ENCODE measurements at regions not wholly inside any gene's neighbourhood (a gene's known extent, or its start where the extent isn't known, plus 50 kb on each side); places are given as distances from the start of the nearest gene placed in this dataset.

DNA sequence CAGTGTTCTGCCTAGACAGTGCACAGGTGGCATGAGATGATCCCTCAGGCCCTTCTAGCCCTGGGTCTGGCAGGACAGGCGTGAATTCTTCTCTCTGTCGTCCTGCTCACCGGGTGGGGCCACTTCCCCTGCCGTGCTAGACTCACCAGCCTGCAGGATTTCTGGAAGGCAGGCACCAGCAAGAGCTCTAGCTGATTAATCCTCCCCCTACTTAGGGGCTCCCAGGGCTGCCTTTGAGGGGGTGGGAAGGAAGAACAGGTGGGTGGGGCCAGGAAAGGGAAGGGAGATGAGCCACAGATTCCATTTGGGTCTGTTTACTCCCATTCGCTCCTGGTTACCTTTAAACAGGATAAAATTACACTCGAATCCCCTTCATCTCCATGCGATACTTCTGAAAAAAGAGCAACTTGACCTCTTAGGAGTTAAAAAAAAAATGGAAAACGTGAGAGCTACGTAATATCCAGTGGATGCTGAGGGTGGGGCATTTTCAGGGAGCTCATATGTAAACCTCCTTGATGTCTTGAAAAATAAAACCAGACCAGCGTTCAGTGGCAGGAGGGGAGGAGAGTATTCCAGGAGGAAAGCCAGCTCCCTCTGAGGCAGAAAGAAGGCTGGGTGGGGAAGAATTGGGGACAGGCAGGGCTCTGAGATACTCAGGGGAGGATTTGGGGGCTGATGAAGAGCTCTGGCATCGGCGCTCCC, 665.5 kb downstream of the PTPRU start:
- no peak for DNase-seq

DNA sequence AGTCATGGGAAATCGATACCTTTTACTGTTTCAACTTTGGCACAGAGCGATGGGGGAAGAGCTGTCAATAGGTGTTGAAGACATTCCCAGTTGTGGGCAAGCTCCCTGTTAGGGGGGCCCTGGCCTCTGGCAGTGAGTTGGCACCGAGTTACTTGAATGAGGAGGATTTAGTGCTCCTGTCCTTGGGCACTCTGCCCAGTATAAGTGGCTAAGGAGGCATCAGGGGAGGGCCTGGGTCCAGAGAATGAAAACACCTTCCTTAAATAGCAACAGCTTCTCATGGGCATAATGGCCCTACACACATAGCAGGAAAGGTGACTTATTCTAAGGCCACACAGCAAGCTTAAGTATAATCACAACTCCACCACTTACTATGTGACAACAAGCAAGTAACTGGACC, 664.4 kb downstream of the PTPRU start:
- no peak for DNase-seq

DNA sequence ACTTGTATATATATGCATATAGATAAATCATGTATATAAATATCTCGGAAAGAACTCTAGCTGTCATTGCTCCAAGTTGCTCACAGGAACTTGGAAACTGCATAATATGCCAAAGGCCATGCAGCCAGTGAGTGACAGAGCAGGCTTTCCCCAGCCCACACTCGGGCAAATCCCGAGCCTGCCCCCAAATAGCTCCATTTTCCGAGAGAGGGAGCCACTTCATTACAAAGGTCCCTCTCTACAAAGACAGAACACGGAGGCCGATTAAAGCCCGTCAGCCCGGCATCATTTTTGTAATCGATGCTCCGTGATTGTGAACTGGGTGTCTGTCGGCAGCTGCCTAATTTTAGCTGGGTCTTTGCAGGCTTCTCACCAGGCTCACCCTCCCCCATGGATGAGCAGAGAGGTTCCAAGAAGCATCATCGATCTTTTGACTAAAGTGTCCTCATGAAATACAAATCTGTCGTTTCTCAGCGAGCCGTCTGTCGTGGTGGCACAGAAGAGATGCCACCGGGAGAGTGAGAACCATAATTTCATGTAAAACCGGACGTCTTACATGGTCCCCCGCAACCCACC, 663.9 kb downstream of the PTPRU start:
- no peak for DNase-seq

DNA sequence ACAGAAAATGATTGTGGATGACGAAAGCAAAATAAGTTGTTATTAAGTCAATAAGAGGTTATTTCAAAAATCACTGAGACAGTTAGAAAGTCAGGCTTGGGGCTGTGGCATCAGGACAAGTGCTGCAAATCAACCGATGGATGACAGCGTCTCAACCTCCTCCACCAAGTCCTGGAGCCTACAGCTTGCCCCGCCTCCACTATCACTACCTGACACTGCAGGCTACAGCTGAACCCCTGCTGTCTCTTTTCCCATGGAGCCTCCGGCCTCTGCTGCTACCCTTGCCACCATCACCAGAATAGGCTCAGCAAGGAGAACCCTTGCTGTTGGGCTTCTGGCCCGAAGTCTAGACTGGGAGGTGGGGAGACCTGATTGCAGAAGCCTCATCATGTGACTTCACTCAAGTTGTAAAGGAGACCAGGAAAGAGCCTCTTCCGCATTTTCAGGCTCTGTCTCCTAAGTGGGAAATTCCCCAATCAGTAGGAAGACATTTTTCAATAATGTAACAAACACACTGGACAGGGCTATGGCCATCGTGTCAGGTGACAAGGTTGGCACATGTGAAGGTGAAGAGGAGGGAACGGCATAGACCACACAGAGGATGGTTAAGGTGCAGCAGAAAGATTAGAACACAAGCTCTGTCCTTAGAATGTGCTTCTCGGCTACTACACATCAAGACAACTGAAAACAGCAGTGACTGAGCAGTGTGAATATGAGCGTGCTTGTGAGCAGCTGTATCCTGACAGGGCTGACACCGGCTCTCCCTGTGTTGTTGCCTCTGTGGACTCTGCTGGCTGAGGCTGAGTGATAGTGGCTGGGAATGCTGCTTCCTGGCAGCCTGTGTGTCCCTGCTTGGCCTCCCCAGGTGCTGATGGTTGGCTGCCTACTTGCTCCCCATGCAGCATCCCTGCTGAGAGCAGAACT, 660.7 kb downstream of the PTPRU start:
- no peak for DNase-seq

DNA sequence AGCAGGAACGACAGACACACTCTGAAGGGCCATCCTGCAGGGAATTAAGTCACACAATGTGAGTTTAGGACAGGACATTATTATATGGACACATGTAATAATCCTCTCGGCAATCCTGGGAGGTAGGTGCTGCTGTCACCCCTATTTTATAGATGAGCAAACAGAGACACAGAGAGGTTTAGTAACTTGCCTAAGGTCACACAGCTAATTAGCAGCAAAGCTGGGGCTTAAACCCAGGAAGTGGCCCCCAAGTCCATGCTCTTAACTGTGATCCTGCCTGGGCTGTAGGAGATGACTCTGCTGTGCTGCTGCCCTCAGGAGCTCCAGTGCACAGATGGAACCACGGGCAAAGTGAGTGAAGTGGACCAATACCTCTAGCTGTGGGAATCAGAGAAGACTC, 660.0 kb downstream of the PTPRU start:
- DNase-seq = no peak

DNA sequence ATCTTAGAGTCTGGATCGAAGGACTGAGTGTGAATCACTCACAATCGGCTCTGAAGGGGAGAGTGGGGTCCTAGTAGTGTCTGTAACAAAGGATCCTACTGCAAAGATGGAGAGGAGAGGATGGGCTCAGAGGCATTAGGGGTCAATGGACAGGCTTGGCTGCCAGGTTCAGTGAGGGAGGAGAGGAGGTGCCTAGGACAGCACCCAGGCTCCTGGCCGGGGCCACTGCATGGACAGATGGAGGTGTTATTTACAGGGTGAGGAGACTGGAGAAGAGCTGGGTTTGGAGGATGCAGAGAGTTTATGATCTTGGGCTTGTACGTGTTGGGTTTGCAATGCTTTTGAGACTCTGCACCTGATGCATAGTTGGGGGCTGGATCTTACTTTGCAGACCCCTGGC, 658.9 kb downstream of the PTPRU start:
- DNase-seq = no peak

DNA sequence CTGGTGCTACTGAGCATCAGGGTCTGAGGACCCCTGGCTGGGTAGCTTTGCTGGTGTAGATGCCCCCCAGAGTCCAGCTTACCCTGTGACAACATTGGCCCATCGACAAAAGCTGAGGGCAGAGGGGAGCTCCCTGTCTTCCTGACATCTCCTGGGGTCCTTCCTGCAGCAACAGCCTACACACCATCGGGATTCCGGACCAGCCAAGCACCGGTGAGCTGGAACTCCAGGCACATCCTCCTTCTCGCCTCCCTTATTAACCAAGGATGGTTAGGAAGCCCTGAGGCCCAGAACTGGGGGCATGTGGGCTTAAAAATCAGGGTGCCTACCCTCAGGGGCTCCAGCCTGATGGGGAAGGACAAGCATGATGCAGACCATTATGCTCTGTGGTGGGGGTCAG, 658.0 kb downstream of the PTPRU start:
- no peak for DNase-seq

DNA sequence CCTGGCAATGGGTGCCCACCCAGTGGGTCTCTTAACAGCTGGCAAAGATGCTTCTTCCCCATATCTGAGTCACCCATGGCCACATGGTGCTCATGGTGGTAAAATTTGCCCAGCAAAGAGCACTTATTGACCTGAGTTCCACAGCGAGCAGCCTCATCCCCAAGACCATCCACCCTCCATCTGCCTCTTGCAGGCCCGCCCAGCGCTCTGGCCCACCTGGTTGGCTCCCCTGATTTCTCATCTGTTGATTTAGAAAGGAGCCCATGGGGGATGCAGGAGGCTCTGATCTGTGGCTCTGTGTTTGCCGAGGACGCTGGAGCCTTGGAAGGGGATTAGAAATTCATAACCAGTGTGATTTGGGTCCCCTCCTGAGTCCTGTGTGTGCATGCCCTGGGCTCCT, 657.5 kb downstream of the PTPRU start:
- DNase-seq = no peak

DNA sequence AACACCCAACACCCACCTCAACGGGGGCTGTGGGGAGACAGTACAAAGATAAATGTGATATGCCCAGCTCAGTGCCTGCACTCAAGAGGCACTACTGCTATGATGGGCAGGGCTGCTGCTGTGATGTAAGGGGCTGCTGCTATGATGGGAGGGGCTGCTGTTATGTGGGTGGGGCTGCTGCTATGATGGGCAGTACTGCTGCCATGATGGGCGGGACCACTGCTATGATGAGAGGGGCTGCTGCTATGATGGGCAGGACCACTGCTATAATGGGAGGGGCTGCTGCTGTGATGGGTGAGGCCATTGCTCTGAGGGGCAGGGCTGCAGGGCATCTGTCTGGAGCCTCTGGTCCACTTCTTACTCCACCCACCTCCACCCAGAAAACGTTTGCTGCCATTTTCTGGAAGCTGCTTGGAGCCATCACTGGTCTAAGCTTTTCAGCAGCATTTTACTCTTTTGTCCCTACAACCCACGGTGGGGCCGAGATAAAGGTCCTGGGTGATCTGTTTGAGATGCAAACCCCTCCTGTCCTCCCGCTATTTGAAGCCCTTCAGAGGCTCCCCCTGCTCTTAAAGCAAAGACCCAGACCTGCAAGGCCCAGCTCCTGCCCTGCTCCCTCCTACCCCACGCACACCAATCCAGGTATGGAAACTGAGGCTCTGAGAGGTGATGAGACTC, 656.9 kb downstream of the PTPRU start:
- DNase-seq = no peak

DNA sequence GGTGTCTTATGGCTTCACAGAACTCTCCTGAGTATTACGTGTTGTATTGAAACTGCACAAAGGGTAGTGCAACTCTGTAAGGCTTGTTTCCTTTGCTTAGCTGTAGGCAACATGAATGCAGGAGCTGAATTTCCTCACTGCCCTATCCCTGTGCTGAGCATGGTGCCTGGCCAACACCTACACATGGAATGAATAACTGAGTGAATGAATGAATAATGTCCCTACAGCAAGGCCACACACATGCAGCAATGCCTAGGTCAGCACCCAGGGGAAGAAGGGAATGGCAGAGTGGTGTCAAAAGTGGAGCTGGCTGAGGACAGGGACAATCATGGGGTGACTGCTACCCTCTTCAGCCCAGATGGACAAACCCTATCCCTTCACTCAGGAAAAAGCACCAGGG, 655.9 kb downstream of the PTPRU start:
- DNase-seq = no peak

DNA sequence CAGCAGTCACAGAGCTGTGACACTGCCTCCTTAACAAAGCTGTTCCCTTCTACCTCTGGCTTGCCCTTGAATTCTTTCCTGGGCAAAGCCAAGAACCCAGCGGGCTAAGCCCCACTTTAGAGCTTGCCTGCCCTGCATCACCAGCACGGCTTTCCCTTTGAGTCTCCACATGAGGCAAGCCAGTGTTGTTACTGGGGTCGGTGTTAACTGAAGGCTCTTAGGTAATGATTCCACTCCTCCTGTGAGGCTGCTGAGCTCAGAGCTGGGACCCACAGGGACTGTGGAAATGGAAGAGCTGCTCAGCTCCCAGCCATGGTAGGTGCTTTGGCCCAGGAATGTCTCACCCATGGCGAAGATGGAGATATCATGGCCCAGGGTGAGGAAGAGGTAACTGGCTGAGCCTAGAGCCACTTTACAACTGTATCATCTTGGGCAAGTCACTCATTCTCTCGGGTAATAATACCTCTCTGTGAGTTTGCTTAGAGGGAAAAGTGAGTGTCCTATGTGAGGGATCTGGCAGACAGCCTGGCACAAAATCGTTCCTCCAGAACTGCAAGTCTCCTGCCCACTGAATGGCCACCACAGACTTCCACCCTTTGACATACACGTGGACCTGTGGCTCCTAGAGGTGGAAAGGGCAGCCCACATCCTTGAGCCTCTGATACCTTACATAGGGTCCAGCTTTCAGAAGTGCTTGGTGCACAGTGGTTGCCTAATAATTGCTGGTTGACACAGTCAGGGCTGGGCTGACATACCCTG, 654.1 kb downstream of the PTPRU start:
- DNase-seq = no peak

DNA sequence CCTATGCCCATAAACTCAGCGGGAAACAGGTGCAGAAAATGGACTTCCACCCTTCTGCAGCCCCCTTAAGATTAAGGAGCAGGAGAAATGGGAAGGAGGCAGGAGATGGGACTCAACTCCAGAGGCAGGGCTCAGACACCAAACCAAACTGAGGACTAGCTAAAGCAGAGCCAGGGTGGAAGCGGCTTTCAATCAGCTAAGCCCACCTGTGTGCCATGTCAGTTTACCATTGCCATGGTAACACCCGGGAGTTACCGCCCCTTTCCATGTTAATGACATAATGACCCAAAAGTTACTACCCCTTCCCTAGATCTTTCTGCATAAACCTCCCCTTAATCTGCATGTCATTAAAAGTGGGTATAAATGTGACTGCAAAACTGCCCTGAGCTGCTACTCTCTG, 653.5 kb downstream of the PTPRU start:
- no peak for DNase-seq

DNA sequence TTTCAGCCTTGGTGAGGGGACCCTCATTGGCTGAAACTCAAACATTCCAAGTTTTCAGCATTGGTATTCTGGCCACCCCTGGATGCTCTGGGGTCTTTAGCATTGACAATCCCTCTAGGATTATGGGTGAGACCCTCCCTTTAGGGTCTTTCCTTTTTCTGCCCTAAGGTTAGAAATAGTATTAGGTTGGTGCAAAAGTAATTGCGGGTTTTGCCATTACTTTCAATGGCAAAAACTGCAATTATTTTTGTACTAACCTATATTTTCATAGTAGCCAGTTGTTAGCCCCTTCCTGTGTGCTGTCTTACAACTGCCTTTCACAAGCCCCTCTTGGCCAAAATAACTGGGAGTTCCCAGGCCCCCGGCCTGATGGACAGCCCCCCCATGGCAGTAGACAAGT, 648.4 kb downstream of the PTPRU start:
- no peak for DNase-seq

DNA sequence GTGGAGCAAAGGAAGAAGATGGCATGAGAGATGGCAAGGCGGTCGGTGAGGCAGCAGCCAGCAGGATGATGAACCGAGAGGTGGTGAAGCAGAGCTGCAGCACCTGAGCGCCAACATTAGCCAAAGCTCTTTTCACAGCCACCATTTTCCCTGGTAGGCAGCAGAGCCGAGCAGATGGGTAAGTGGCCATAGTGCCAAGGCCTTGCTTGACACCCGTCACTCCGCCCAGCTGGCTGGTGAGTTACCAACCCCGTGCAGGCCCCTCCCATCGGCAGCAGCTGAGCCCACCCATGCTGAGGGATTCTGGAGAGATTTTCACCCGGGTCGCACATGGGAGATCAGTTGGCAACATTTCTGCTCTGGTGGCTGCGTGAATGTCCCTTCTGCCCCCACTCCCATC, 647.7 kb downstream of the PTPRU start:
- DNase-seq = no peak

DNA sequence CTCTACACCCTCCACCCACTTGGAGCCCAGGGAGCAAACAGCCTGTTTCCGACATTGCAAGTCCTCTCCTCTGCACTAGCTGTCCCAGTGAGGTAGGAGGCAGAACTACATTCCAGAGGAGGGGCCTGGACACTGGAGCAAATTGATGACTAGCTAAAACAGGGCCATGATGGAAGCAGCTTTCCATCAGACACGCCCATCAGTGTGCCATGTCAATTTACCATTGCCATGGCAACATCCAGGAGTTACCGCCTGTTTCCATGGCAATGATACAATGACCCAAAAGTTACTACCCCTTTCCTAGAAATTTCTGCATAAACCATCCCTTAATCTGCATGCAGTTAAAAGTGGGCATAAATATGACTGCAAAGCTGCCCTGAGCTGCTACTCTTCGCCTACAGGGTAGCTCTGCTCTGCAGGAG, 647.1 kb downstream of the PTPRU start:
- no peak for DNase-seq

DNA sequence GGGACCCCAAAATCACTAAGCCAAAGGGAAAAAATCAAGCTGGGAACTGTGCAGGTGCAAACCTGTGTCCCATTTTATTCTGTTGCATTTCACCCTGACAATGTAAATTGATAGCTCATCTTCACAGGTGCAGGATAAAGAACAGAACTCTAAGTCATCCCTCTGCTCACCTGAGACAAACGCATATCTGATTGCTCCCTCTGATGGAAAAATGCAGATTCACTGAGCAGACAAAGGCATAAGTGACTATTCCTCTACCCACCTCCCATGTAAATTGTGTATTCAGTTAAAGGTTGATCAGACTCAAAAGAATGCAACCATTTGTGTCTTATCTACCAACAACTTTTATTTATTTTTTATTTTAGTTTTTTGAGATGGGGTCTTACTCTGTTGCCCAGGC, 644.2 kb downstream of the PTPRU start:
- DNase-seq = no peak

DNA sequence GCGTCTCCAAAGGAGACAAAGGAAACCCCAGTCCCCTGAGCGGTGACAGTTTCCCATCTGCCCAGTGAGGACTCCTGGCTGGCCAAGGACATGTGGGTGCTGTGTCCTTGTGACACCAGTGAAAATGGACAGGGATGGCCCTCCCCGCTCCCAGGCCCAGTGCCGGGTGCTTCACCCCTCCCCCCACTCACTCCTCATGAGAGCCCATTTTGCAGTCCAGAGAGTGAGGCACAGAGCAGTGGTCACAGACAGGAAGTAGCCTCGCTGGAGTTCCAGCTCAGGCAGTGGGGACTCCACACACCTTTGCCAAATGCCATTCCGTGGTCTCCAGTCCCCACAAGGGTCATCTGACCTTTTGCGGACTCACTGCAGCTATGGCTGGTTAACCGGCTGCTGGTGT, 642.9 kb downstream of the PTPRU start:
- DNase-seq = no peak

DNA sequence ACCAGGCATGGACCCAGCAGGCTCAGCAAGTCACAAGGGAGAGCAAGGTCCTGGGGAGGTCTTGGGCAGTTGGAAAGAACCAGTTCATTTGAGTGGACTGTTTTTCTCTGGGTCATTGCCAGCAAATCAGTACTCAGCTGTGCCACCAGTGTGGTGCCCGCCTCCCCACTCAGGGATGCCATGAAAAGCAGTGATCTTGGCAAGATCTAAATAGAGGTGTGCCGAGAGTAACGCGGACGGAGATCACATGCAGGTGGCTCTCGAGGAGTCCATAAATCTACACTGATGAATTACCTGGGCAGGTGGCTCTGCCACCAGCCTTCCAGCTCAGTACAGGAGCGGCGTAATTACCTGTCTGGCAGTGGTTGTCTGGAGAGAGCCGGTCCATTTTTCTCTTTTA, 642.2 kb downstream of the PTPRU start:
- DNase-seq = peak; percentile 77

DNA sequence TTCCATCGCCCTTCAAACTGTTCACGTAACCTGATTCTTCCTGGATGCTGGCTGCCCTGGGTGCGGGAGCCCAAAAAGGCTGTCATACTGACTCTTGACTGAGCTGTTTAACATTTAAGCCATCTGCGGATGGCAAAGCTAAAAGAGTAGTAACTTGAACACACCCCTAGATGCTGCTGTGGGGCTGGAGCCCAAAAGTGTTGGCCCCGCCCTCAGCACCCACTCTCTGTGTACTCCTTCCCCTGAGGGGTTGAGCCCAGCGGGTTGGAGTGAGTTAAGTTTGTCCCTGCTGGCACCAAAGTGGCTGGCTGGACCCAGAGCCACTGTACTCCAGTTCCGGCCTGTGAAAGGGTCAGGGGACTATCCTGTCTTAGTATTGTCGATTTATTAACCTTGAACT, 640.6 kb downstream of the PTPRU start:
- DNase-seq = no peak

DNA sequence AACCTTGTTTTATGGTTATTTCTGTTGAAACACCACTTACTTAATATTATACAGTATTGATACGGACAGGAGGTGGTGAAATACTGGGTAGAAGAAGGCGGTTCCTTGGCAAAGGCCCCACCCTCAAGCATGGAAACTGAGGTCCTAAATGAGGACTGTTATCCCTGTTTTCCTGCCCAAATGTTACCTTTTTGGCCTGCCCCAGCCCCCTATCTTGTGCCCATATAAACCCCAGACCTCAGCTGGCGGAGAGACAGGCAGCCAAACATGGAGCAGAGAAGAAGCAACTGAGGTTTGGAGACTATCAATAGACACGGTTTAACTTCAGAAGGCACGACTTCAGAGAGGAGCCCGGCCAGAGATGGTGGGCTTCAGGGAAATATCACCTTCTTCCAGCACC, 640.1 kb downstream of the PTPRU start:
- no peak for DNase-seq

DNA sequence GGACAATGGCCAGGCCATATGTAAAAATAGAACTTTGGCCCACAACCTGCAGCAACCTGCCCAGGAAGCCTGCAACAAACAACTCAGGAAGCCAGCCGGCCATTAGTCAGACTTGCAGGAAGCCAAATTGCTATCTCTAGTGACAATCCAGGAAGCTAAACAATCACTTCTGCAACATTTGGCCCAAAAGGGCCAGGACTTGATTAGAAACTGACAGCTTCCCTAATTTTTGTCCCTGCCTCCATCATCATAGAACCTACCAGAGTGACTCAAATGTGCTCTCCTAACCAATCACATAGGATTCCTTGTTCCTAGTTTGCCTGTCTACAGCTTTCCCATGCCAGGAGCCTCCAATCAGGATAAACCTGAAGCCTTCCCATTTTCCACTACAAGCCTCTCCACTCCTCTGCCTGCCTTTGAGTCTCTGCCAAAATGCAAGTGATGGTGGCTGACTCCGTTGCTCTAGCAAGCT, 639.3 kb downstream of the PTPRU start:
- peak; percentile 74 for DNase-seq

DNA sequence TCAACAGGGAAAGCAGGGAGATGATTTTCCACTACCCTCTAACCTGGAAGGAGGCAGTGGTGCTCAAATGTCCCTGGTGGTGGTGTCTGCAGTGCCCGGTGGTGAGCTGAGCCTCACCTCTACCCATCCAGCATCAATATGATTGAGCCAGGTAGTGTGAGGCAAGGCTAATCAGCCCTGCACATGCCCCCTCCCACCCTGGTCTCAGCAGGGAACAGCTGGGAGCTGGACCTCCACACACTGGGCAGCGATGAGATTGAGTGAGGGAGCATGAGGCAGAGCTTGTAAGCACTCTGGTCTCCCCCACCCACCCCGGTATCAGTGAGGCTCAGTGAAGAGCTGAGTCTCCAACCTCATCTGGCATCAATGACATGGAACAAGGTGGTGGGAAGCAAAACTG, 634.3 kb downstream of the PTPRU start:
- no peak for DNase-seq

DNA sequence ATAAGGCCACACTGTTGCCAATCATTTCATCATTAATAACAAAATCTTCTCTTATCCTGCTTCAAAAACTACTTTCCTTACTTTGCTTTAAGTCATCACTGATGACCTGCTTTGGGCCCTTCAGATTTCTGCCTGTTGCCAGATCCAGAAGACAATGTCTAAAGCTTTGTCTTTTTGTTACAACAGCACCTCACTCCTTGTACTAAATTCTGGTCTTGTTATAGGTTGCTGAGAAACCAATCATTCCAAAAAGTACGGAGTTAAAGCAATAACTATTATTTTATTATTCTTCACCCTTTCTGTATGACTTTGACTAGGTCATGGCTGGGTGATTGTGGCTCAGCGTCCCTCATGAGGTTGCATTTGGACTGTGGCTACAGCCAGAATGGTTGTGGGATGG, 633.5 kb downstream of the PTPRU start:
- no peak for DNase-seq
